Fibroblast of peridontal ligament (primary cell): ENCODE measurements at regions not wholly inside any gene's neighbourhood (a gene's known extent, or its start where the extent isn't known, plus 50 kb on each side); places are given as distances from the start of the nearest gene placed in this dataset.

Experiments used
- DNase-seq: peaks from one replicate; pipeline ENCODE4 v3.0.0-alpha.2; 2010; ENCODE audit errors: extremely low read depth

GRCh38 chr13:74423434-74423833 lies 289.2 kb upstream of the KLF12 start:
- no peak for DNase-seq

GRCh38 chr13:74414458-74414857 lies 280.3 kb upstream of the KLF12 start:
- no peak for DNase-seq

GRCh38 chr13:74413482-74413881 lies 279.3 kb upstream of the KLF12 start:
- DNase-seq: no peak

- DNase-seq: peak; percentile 14
Observed at GRCh38 chr13:74409551-74409950, 275.3 kb upstream of the KLF12 start.

GRCh38 chr13:74406420-74406819 lies 272.2 kb upstream of the KLF12 start:
- DNase-seq: peak; percentile 39

GRCh38 chr13:74398599-74398998 lies 264.4 kb upstream of the KLF12 start:
- DNase-seq: no peak

GRCh38 chr13:74389056-74389455 lies 254.9 kb upstream of the KLF12 start:
- no peak for DNase-seq

- DNase-seq: no peak
Observed at GRCh38 chr13:74388626-74389025, 254.4 kb upstream of the KLF12 start.

GRCh38 chr13:74372511-74372910 lies 238.3 kb upstream of the KLF12 start:
- DNase-seq: peak; percentile 23

GRCh38 chr13:74367193-74367592 lies 233.0 kb upstream of the KLF12 start:
- DNase-seq: no peak

- no peak for DNase-seq
Observed at GRCh38 chr13:74361274-74361673, 227.1 kb upstream of the KLF12 start.

- DNase-seq: no peak
Observed at GRCh38 chr13:74346960-74347359, 212.8 kb upstream of the KLF12 start.

GRCh38 chr13:74338341-74338740 lies 204.1 kb upstream of the KLF12 start:
- DNase-seq: no peak

GRCh38 chr13:74336546-74336945 lies 202.3 kb upstream of the KLF12 start:
- peak; percentile 35 for DNase-seq

- DNase-seq: no peak
Observed at GRCh38 chr13:74335370-74335769, 201.2 kb upstream of the KLF12 start.

GRCh38 chr13:74329962-74330361 lies 195.8 kb upstream of the KLF12 start:
- no peak for DNase-seq

- DNase-seq: peak; percentile 86
Observed at GRCh38 chr13:74325106-74325505, 190.9 kb upstream of the KLF12 start.

GRCh38 chr13:74324338-74324737 lies 190.1 kb upstream of the KLF12 start:
- no peak for DNase-seq

GRCh38 chr13:74322562-74322961 lies 188.4 kb upstream of the KLF12 start:
- DNase-seq: no peak

GRCh38 chr13:74320282-74320681 lies 186.1 kb upstream of the KLF12 start:
- DNase-seq: no peak

GRCh38 chr13:74316547-74316946 lies 182.3 kb upstream of the KLF12 start:
- no peak for DNase-seq

GRCh38 chr13:74306496-74306895 lies 172.3 kb upstream of the KLF12 start:
- DNase-seq: peak; percentile 80

GRCh38 chr13:74305876-74306275 lies 171.7 kb upstream of the KLF12 start:
- DNase-seq: no peak

GRCh38 chr13:74301258-74301935 lies 167.2 kb upstream of the KLF12 start:
- DNase-seq: peak; percentile 26
